Left lung (tissue), 4 donors: ENCODE measurements at regions not wholly inside any gene's neighbourhood (a gene's known extent, or its start where the extent isn't known, plus 50 kb on each side); places are given as distances from the start of the nearest gene placed in this dataset.
A peak's percentile ranks its signal among the peaks of the same experiment; 100 is the strongest.

Experiments
- ATAC-seq: fragments of 200-7000 bp; cut with Tn5 transposase; one replicate; pipeline ENCODE4 v1.9.1; 2020; ENCODE audit warnings: moderate library complexity
- DNase-seq, 4 donors: peaks; one replicate each; pipeline ENCODE4 v3.0.0-alpha.2; 2013 to 2020
- H3K27ac ChIP-seq, 2 donors: fragments of 200-600 bp; sonication (generic) in 1 of 2; one replicate each; pipeline versions ENCODE4 v1.5.0 to v1.8.0; 2020 to 2021
- H3K27me3 ChIP-seq, 2 donors: fragments of 200-600 bp; sonication (generic) in 1 of 2; one replicate each; pipeline versions ENCODE4 v1.5.0 to v1.8.0; 2020 to 2021
- H3K36me3 ChIP-seq, 2 donors: fragments of 200-600 bp; sonication (generic) in 1 of 2; one replicate each; pipeline versions ENCODE4 v1.5.0 to v1.8.0; 2020 to 2021
- H3K4me1 ChIP-seq, 2 donors: fragments of 200-600 bp; one replicate each; pipeline ENCODE4 v1.8.0; 2021
- H3K4me3 ChIP-seq, 2 donors: fragments of 200-600 bp; sonication (generic) in 1 of 2; one replicate each; pipeline versions ENCODE4 v1.5.0 to v1.8.0; 2020 to 2021; ENCODE audit warnings: mild to moderate bottlenecking in 1 of 2
- H3K9me3 ChIP-seq, 2 donors: fragments of 200-600 bp; sonication (generic) in 1 of 2; one replicate each; pipeline versions ENCODE4 v1.5.0 to v1.8.0; 2020 to 2021
- intact Hi-C, 2 donors: fragments of 100-400 bp; cut with DNase I; formaldehyde crosslinking; loops; one replicate each; pipeline versions ENCODE4 v1.11.2 to v1.14.2; 2022
- TF ChIP-seq, protein P1 (sequence below), 2 donors: fragments of 200-600 bp; sonication (generic) in 1 of 2; IDR thresholded peaks; one replicate each; pipeline versions ENCODE4 v1.5.0 to v1.8.0; 2021; ENCODE audit warnings: antibody characterized with exemption in 2 of 2
- donor health status: DM: no; HTN: yes; CAD: no.
- donor health status: DM: no; HTN: no; CAD: no.

GRCh38 chr5:143499480-143500114 lies 96.1 kb upstream of the NR3C1 start:
- Histone ChIP-seq H3K4me1 (peaks cover 7 to 20% of the 10 kb centered on the region in 2 donors), H3K9me3 (no peaks in the 10 kb centered on the region), H3K27me3 (no peaks in the 10 kb centered on the region), H3K36me3 (no peaks in the 10 kb centered on the region), H3K4me3 (no peak overlapping the region), H3K27ac (no peak overlapping the region)
- no peak for DNase-seq
- TF ChIP-seq, protein P1, sequence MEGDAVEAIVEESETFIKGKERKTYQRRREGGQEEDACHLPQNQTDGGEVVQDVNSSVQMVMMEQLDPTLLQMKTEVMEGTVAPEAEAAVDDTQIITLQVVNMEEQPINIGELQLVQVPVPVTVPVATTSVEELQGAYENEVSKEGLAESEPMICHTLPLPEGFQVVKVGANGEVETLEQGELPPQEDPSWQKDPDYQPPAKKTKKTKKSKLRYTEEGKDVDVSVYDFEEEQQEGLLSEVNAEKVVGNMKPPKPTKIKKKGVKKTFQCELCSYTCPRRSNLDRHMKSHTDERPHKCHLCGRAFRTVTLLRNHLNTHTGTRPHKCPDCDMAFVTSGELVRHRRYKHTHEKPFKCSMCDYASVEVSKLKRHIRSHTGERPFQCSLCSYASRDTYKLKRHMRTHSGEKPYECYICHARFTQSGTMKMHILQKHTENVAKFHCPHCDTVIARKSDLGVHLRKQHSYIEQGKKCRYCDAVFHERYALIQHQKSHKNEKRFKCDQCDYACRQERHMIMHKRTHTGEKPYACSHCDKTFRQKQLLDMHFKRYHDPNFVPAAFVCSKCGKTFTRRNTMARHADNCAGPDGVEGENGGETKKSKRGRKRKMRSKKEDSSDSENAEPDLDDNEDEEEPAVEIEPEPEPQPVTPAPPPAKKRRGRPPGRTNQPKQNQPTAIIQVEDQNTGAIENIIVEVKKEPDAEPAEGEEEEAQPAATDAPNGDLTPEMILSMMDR (IDR thresholded peaks at IDR 0.05) = no peak
- intact Hi-C loops = no loop called here
- ATAC-seq = no peak

DNA sequence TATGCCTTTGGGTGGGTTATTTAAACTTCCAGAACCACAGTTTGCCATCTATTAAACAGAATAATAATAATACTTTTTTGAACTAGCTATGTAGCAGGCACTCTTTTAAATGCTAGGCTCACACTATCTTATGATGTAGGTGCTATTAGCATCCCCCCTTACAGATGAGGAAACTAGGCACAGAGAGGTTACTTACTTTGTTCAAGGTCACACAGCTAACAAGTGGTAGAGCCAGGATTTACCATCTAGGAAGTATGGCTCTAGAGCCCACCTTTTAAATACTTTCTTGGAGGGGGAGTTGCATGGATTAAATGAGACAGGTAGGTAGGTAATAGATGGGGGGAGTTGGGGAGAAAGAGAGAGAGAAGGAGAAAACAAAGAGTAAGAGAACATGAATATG lies 95.3 kb upstream of the NR3C1 start:
- Histone ChIP-seq H3K27me3 (no peaks in the 10 kb centered on the region), H3K9me3 (no peaks in the 10 kb centered on the region), H3K4me3 (no peak overlapping the region), H3K27ac (no peak overlapping the region), H3K4me1 (peaks cover 7 to 27% of the 10 kb centered on the region in 2 donors), H3K36me3 (no peaks in the 10 kb centered on the region)
- TF ChIP-seq, protein P1 (IDR thresholded peaks at IDR 0.05) = no peak
- ATAC-seq (no peak), DNase-seq (no peak)
- intact Hi-C loops = no loop called here

DNA sequence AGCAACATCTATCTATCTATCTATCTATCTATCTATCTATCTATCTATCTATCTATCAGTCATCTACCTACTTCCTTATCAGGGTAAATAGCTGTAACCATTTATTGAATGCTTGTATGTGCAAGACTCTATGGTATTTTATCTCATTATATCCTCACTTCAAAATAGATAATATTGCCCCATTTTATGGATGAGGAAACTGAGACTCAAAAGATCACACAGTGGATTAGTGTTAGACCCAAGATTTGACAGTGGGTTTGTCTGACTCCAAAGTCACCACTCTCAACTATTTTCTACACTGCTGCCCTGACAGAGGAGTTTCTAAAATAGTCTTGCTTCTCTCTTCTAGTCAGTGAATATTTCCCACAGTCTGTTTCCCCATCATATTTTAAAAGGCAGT lies 94.3 kb upstream of the NR3C1 start:
- DNase-seq (no peak), ATAC-seq (no peak)
- Histone ChIP-seq H3K4me3 (no peak overlapping the region), H3K27me3 (no peaks in the 10 kb centered on the region), H3K36me3 (no peaks in the 10 kb centered on the region), H3K9me3 (no peaks in the 10 kb centered on the region), H3K4me1 (peaks cover 7 to 27% of the 10 kb centered on the region in 2 donors), H3K27ac (no peak overlapping the region)
- TF ChIP-seq, protein P1 (IDR thresholded peaks at IDR 0.05) = no peak
- intact Hi-C loops = no loop called here

DNA sequence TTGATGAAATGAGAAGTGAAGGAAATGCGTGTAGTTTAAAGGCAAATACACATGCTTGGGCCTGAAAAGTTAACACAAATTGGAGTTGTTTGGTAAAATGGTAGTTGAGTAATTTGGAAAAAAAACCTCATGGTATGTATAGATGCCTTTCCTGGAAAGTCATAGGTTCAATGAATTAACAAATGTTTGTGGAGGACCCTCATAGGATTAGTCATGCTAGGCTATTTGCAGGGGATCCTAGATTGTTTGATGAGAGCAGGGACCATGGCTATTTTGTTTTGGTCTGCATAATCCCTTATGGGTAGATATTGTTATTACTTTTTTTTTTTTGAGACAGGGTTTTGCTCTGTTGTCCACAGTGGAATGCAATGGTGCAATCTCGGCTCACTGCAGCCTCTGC lies 93.5 kb upstream of the NR3C1 start:
- no peak overlapping the region for H3K4me3 ChIP-seq
- peaks cover 7 to 27% of the 10 kb centered on the region in 2 donors for H3K4me1 ChIP-seq
- no peak overlapping the region for H3K27ac ChIP-seq
- H3K36me3 ChIP-seq = no peaks in the 10 kb centered on the region
- ATAC-seq (no peak), DNase-seq (no peak)
- TF ChIP-seq, protein P1 (IDR thresholded peaks at IDR 0.05) = no peak
- H3K27me3 ChIP-seq = no peaks in the 10 kb centered on the region
- no peaks in the 10 kb centered on the region for H3K9me3 ChIP-seq
- intact Hi-C loops = no loop called here

- Histone ChIP-seq H3K36me3 (no peaks in the 10 kb centered on the region), H3K9me3 (no peaks in the 10 kb centered on the region), H3K4me3 (no peak overlapping the region), H3K27me3 (no peaks in the 10 kb centered on the region), H3K27ac (peak overlapping the region in 1 of 2 donors; percentile 30), H3K4me1 (peaks cover 7 to 27% of the 10 kb centered on the region in 2 donors)
- peak in 2 of 4 donors; percentile 65 to 72 for DNase-seq
- TF ChIP-seq, protein P1 (IDR thresholded peaks at IDR 0.05) = no peak
- intact Hi-C loops = no loop called here
- peak; percentile 26 for ATAC-seq
These were observed 92.4 kb upstream of the NR3C1 start for GRCh38 chr5:143495821-143496275.
